ENCODE measurements at regions not wholly inside any gene's neighbourhood (a gene's known extent, or its start where the extent isn't known, plus 50 kb on each side); places are given as distances from the start of the nearest gene placed in this dataset.

GRCh38 chr4:33494150-33494549 is 2750.2 kb downstream of the ARAP2 start:
- TF ChIP-seq CTCF (IDR thresholded peaks at IDR 0.05) = no peak
- TF ChIP-seq POLR2AphosphoS5 (IDR thresholded peaks at IDR 0.05) = no peak
- no peak for TF ChIP-seq POLR2A (IDR thresholded peaks at IDR 0.05; ENCODE audit: low read depth)
